ENCODE measurements at regions not wholly inside any gene's neighbourhood (a gene's known extent, or its start where the extent isn't known, plus 50 kb on each side); places are given as distances from the start of the nearest gene placed in this dataset.
A peak's percentile ranks its signal among the peaks of the same experiment; 100 is the strongest.

GRCh38 chr18:8946066-8946838 lies 156.2 kb upstream of the NDUFV2 start:
- intact Hi-C loops (cut with micrococcal nuclease) = no loop called here

DNA sequence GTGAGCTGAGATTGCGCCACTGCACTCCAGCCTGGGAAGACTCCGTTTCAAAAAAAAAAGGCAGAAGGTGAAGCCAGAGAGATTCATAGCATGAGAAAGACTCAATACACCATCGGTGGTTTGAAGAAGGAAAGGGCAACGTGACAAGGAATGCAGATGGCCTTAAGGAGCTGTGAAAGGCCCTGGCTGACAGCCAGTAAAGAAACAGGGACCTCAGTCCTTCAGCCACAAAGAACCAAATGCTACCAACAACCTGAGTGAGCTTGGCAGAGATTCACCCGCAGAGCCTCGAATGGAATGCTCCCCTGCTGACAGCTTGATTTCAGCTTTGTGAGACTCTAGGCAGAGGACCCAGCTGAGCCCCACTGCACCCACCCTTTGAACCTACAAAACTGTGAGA lies 154.9 kb upstream of the NDUFV2 start:
- CTCF ChIA-PET = interaction anchor here (0.6 to 1.2 kb wide), 2 partner anchors 35 to 292 kb away, joined by 4 read pairs; no protein-coding TSS in a partner anchor
- H3K4me3 Mint-ChIP-seq (ENCODE audit: unreplicated experiment) = no peak overlapping the region
- DNase-seq (ENCODE audit: unreplicated experiment) = no peak
- H3K4me1 Mint-ChIP-seq (ENCODE audit: insufficient read depth, unreplicated experiment) = peaks cover 35% of the 10 kb centered on the region
- H3K36me3 Mint-ChIP-seq (ENCODE audit: insufficient read depth, unreplicated experiment) = no peaks in the 10 kb centered on the region
- TF ChIP-seq CTCF (IDR thresholded peaks at IDR 0.05; ENCODE audit: unreplicated experiment) = no peak
- intact Hi-C loops (cut with micrococcal nuclease) = no loop called here
- no TSS peak for BruUV-seq (replicated peaks)
- H3K27ac Mint-ChIP-seq (ENCODE audit: low read depth, unreplicated experiment) = no peak overlapping the region
- POLR2A ChIA-PET = interaction anchor here (1.2 kb wide), 1 partner anchor 240 kb away, joined by 4 read pairs; no protein-coding TSS in a partner anchor
- no peaks in the 10 kb centered on the region for H3K27me3 Mint-ChIP-seq (ENCODE audit: insufficient read depth, unreplicated experiment)
- no peaks in the 10 kb centered on the region for H3K9me3 Mint-ChIP-seq (ENCODE audit: unreplicated experiment)

More at GRCh38 chr18:8946066-8946838, 156.2 kb upstream of the NDUFV2 start:
- Mint-ChIP-seq H3K9me3 (ENCODE audit: unreplicated experiment) (no peaks in the 10 kb centered on the region), H3K36me3 (ENCODE audit: insufficient read depth, unreplicated experiment) (no peaks in the 10 kb centered on the region), H3K27ac (ENCODE audit: low read depth, unreplicated experiment) (peak overlapping the region; percentile 0), H3K27me3 (ENCODE audit: insufficient read depth, unreplicated experiment) (no peaks in the 10 kb centered on the region), H3K4me1 (ENCODE audit: insufficient read depth, unreplicated experiment) (peaks cover 31% of the 10 kb centered on the region), H3K4me3 (ENCODE audit: unreplicated experiment) (no peak overlapping the region)
- TF ChIP-seq CTCF (IDR thresholded peaks at IDR 0.05; ENCODE audit: unreplicated experiment) = no peak
- POLR2A ChIA-PET = no interaction called here
- CTCF ChIA-PET = interaction anchor here (1.2 kb wide), 1 partner anchor 87 kb away, joined by 3 read pairs; no protein-coding TSS in a partner anchor
- BruUV-seq (replicated peaks) = no TSS peak
- DNase-seq (ENCODE audit: unreplicated experiment) = peak; percentile 66

DNA sequence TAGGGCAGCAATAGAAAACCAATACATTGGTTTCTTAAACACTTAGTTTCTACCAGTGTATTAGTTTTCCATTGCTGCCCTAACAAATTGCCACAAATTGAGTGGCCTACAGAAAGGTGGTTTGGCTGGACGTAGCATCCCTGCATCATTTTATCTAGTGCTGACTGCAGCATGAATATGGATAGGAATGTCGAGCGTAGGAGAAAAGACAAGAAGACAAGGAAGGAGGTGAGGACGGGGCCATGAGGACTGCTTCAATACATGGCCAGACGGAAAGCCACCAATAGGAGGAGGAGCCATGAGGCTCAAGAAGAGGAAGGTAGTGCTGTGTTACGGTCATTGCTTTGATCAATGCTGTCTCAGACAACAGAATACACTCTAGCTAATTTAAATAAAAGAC lies 154.5 kb upstream of the NDUFV2 start:
- Mint-ChIP-seq H3K27ac (ENCODE audit: low read depth, unreplicated experiment) (peak overlapping the region; percentile 16), H3K9me3 (ENCODE audit: unreplicated experiment) (no peaks in the 10 kb centered on the region), H3K36me3 (ENCODE audit: insufficient read depth, unreplicated experiment) (no peaks in the 10 kb centered on the region), H3K4me3 (ENCODE audit: unreplicated experiment) (no peak overlapping the region), H3K27me3 (ENCODE audit: insufficient read depth, unreplicated experiment) (no peaks in the 10 kb centered on the region), H3K4me1 (ENCODE audit: insufficient read depth, unreplicated experiment) (peaks cover 35% of the 10 kb centered on the region)
- no TSS peak for BruUV-seq (replicated peaks)
- no peak for DNase-seq (ENCODE audit: unreplicated experiment)
- ChIA-PET POLR2A (interaction anchor here (0.5 to 1.6 kb wide), 6 partner anchors 46 to 262 kb away, joined by 3 to 4 read pairs (median 3); no protein-coding TSS in a partner anchor), CTCF (interaction anchor here (0.6 to 1.2 kb wide), 3 partner anchors 34 to 292 kb away, joined by 3 to 4 read pairs (median 4); no protein-coding TSS in a partner anchor)
- no peak for TF ChIP-seq CTCF (IDR thresholded peaks at IDR 0.05; ENCODE audit: unreplicated experiment)
- intact Hi-C loops (cut with micrococcal nuclease) = no loop called here

- BruUV-seq (replicated peaks) = no TSS peak
- Mint-ChIP-seq H3K4me3 (ENCODE audit: unreplicated experiment) (peak overlapping the region; percentile 3), H3K27ac (ENCODE audit: low read depth, unreplicated experiment) (peak overlapping the region; percentile 16), H3K27me3 (ENCODE audit: insufficient read depth, unreplicated experiment) (no peaks in the 10 kb centered on the region), H3K36me3 (ENCODE audit: insufficient read depth, unreplicated experiment) (no peaks in the 10 kb centered on the region), H3K4me1 (ENCODE audit: insufficient read depth, unreplicated experiment) (peaks cover 34% of the 10 kb centered on the region), H3K9me3 (ENCODE audit: unreplicated experiment) (no peaks in the 10 kb centered on the region)
- intact Hi-C loops (cut with micrococcal nuclease) = no loop called here
- TF ChIP-seq CTCF (IDR thresholded peaks at IDR 0.05; ENCODE audit: unreplicated experiment) = no peak
- DNase-seq (ENCODE audit: unreplicated experiment) = peak; percentile 76
- CTCF ChIA-PET = interaction anchor here (0.9 kb wide), 1 partner anchor 242 kb away, joined by 3 read pairs; no protein-coding TSS in a partner anchor
- POLR2A ChIA-PET = interaction anchor here (0.5 to 1.6 kb wide), 9 partner anchors 10 to 1014 kb away, joined by 3 to 4 read pairs (median 3); no protein-coding TSS in a partner anchor
Measured at GRCh38 chr18:8948471-8949149, 153.9 kb upstream of the NDUFV2 start.

All from MCF 10A (cell line).